SK-N-SH treated with all-trans-retinoic acid at 6 μM for 48 hours (cell line): ENCODE measurements at regions not wholly inside any gene's neighbourhood (a gene's known extent, or its start where the extent isn't known, plus 50 kb on each side); places are given as distances from the start of the nearest gene placed in this dataset.

Experiments
- ATAC-seq: fragments of 200-7000 bp; cut with Tn5 transposase; 3 replicates; pipeline ENCODE4 v1.9.1; 2020; ENCODE audit warnings: mild to moderate bottlenecking, moderate library complexity
- ARNTL ChIP-seq: fragments of 450-650 bp; formaldehyde crosslinking; IDR thresholded peaks from 2 replicates; pipeline ENCODE4 v1.5.0; 2020; ENCODE audit warnings: low read depth, mild to moderate bottlenecking, moderate library complexity, borderline replicate concordance
- BACH2 ChIP-seq: fragments of 250-450 bp; sonication (Bioruptor Pico); IDR thresholded peaks from 2 replicates; pipeline ENCODE4 v1.9.0; 2021; ENCODE audit warnings: mild to moderate bottlenecking, borderline replicate concordance
- CREB5 ChIP-seq: fragments of 250-450 bp; sonication (Bioruptor Pico); IDR thresholded peaks from 2 replicates; pipeline ENCODE4 v1.5.1; 2020; ENCODE audit warnings: low read depth, mild to moderate bottlenecking, moderate library complexity
- CSDC2 ChIP-seq: fragments of 250-450 bp; sonication (Bioruptor Pico); IDR thresholded peaks from 2 replicates; pipeline ENCODE4 v1.5.0; 2020; ENCODE audit warnings: mild to moderate bottlenecking, moderate library complexity
- CSRNP3 ChIP-seq: fragments of 250-450 bp; sonication (Bioruptor Pico); IDR thresholded peaks from 2 replicates; pipeline ENCODE4 v1.5.1; 2021; ENCODE audit warnings: mild to moderate bottlenecking, moderate library complexity
- ESRRG ChIP-seq: fragments of 250-450 bp; sonication (Bioruptor Pico); IDR thresholded peaks from 2 replicates; pipeline ENCODE4 v1.6.1; 2021; ENCODE audit warnings: mild to moderate bottlenecking
- ISL1 ChIP-seq: fragments of 250-450 bp; sonication (Bioruptor Pico); IDR thresholded peaks from 2 replicates; pipeline ENCODE4 v2.1.2; 2022; ENCODE audit warnings: mild to moderate bottlenecking, moderate library complexity
- OSR1 ChIP-seq: fragments of 250-450 bp; sonication (Bioruptor Pico); IDR thresholded peaks from 2 replicates; pipeline ENCODE4 v1.8.0; 2022; ENCODE audit warnings: moderate library complexity, mild to moderate bottlenecking, inconsistent platforms
- POU6F1 ChIP-seq: fragments of 250-450 bp; sonication (Bioruptor Pico); IDR thresholded peaks from 2 replicates; pipeline ENCODE4 v1.8.0; 2021; ENCODE audit warnings: low read depth, mild to moderate bottlenecking, moderate library complexity, borderline replicate concordance
- PPARA ChIP-seq: fragments of 250-450 bp; sonication (Bioruptor Pico); IDR thresholded peaks from 2 replicates; pipeline ENCODE4 v1.5.0; 2020; ENCODE audit warnings: mild to moderate bottlenecking, borderline replicate concordance
- RARB ChIP-seq: fragments of 250-450 bp; sonication (Bioruptor Pico); IDR thresholded peaks from 2 replicates; pipeline ENCODE4 v1.8.0; 2021; ENCODE audit warnings: mild to moderate bottlenecking, moderate library complexity
- SNAI2 ChIP-seq: fragments of 250-450 bp; sonication (Bioruptor Pico); IDR thresholded peaks from 2 replicates; pipeline ENCODE4 v1.5.0; 2020; ENCODE audit warnings: mild to moderate bottlenecking, moderate library complexity
- TCF4 ChIP-seq: fragments of 250-450 bp; sonication (Bioruptor Pico); IDR thresholded peaks from 2 replicates; pipeline ENCODE4 v1.8.0; 2021; ENCODE audit warnings: mild to moderate bottlenecking, moderate library complexity, borderline replicate concordance
- TOX ChIP-seq: fragments of 250-450 bp; sonication (Bioruptor Pico); IDR thresholded peaks from 2 replicates; pipeline ENCODE4 v1.8.0; 2021; ENCODE audit warnings: mild to moderate bottlenecking, moderate library complexity, borderline replicate concordance
- ZC3H10 ChIP-seq: fragments of 250-450 bp; sonication (Bioruptor Pico); IDR thresholded peaks from 2 replicates; pipeline ENCODE4 v1.5.1; 2021; ENCODE audit warnings: mild to moderate bottlenecking, moderate library complexity
- ZFP3 ChIP-seq: fragments of 250-450 bp; sonication (Bioruptor Pico); IDR thresholded peaks from 2 replicates; pipeline ENCODE4 v1.5.0; 2020; ENCODE audit warnings: mild to moderate bottlenecking, moderate library complexity
- ZFP30 ChIP-seq: fragments of 450-650 bp; formaldehyde crosslinking; IDR thresholded peaks from 2 replicates; pipeline ENCODE4 v1.5.0; 2022; ENCODE audit warnings: mild to moderate bottlenecking, moderate library complexity
- ZNF70 ChIP-seq: fragments of 450-650 bp; formaldehyde crosslinking; IDR thresholded peaks from 2 replicates; pipeline ENCODE4 v1.5.0; 2020; ENCODE audit warnings: mild to moderate bottlenecking, moderate library complexity
- ZNF8 ChIP-seq: fragments of 450-650 bp; formaldehyde crosslinking; IDR thresholded peaks from 2 replicates; pipeline ENCODE4 v1.5.0; 2020; ENCODE audit warnings: mild to moderate bottlenecking, moderate library complexity
- TF ChIP-seq, protein P1 (sequence below): fragments of 250-450 bp; sonication (Bioruptor Pico); IDR thresholded peaks from 2 replicates; pipeline ENCODE4 v1.5.0; 2020; ENCODE audit warnings: mild to moderate bottlenecking, moderate library complexity
- TF ChIP-seq, protein P2 (sequence below): fragments of 250-450 bp; sonication (Bioruptor Pico); IDR thresholded peaks from 2 replicates; pipeline ENCODE4 v1.8.0; 2020; ENCODE audit warnings: mild to moderate bottlenecking, moderate library complexity, borderline replicate concordance

DNA sequence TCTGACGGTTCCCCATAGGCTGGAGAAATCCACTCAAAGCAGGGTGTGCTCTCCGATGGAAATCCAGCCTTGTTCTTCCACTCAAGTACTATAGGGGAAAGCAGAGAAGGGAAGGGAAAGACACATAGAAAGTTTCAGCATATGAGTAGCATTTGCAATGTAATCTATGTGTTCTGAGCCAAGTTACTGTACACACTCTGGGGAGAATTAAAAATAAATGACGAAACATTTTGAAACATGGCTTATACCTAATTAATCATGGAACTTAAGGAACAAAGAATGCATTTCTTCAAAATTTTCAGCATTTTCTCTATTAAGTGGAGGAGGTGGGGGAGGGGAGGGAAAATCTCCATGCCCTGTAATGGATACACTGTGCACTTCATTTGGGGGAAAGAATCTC, 198.1 kb upstream of the HABP2 start:
- no peak for TF ChIP-seq TCF4
- TF ChIP-seq ZFP30 (CRISPR knock-in tag) = no peak
- TF ChIP-seq BACH2 = no peak
- TF ChIP-seq, protein P1, sequence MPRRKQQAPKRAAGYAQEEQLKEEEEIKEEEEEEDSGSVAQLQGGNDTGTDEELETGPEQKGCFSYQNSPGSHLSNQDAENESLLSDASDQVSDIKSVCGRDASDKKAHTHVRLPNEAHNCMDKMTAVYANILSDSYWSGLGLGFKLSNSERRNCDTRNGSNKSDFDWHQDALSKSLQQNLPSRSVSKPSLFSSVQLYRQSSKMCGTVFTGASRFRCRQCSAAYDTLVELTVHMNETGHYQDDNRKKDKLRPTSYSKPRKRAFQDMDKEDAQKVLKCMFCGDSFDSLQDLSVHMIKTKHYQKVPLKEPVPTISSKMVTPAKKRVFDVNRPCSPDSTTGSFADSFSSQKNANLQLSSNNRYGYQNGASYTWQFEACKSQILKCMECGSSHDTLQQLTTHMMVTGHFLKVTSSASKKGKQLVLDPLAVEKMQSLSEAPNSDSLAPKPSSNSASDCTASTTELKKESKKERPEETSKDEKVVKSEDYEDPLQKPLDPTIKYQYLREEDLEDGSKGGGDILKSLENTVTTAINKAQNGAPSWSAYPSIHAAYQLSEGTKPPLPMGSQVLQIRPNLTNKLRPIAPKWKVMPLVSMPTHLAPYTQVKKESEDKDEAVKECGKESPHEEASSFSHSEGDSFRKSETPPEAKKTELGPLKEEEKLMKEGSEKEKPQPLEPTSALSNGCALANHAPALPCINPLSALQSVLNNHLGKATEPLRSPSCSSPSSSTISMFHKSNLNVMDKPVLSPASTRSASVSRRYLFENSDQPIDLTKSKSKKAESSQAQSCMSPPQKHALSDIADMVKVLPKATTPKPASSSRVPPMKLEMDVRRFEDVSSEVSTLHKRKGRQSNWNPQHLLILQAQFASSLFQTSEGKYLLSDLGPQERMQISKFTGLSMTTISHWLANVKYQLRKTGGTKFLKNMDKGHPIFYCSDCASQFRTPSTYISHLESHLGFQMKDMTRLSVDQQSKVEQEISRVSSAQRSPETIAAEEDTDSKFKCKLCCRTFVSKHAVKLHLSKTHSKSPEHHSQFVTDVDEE (CRISPR knock-in tag) = no peak
- TF ChIP-seq RARB (CRISPR knock-in tag) = no peak
- no peak for TF ChIP-seq CSDC2 (CRISPR knock-in tag)
- TF ChIP-seq ZNF70 = no peak
- no peak for TF ChIP-seq POU6F1 (CRISPR knock-in tag)
- no peak for TF ChIP-seq OSR1 (CRISPR knock-in tag)
- TF ChIP-seq ZNF8 (CRISPR knock-in tag) = no peak
- no peak for TF ChIP-seq ARNTL (CRISPR knock-in tag)
- ATAC-seq = no peak

DNA sequence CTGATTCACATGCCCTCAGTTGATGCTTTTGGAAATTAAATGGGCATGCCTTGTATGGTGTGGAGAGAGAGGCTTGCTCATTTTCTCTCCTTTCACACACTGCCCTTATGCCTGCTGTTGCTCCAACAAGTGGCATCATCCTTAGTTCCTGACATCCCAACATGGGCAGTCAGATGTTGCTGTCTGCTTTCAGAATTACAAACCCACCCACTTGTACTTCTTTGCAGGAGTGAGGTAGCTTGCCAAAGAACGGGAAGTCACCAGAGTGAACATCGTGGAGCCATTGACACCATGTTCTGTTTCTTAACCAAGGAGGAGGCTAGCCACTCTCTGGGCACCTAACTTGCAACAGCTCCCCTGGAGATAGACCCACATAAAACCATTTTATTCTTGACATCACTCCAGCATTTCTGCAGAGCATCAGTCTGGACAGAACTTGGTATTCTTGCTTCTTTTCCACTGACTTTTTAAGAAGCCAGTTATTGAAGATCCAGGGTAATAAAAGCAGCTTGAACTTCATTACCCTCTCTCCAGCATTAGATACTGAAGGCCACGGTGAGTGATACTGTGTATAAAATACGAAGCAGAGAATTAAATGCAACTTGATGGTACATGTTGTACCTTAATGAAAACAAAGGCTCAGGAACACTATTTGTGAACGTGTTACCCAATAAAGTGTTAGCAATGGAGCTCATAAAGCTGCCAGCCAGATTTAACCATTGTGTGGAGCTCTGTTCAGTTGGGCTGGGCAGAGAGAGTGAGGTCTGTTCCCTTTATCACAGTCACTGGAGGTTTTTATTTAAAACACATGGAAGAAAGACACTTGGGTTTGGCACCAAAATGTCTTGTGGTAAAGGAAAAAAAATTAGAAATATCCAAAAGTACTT, 195.8 kb upstream of the HABP2 start:
- ATAC-seq = no peak
- TF ChIP-seq POU6F1 (CRISPR knock-in tag) (no peak), ZC3H10 (CRISPR knock-in tag) (no peak), SNAI2 (CRISPR knock-in tag) (no peak), CSRNP3 (no peak), CSDC2 (CRISPR knock-in tag) (no peak), ISL1 (CRISPR knock-in tag) (no peak), ZFP3 (no peak), TCF4 (no peak), OSR1 (CRISPR knock-in tag) (no peak), TOX (CRISPR knock-in tag) (no peak), BACH2 (no peak), ARNTL (CRISPR knock-in tag) (no peak), ZNF8 (CRISPR knock-in tag) (no peak)
- TF ChIP-seq, protein P2, sequence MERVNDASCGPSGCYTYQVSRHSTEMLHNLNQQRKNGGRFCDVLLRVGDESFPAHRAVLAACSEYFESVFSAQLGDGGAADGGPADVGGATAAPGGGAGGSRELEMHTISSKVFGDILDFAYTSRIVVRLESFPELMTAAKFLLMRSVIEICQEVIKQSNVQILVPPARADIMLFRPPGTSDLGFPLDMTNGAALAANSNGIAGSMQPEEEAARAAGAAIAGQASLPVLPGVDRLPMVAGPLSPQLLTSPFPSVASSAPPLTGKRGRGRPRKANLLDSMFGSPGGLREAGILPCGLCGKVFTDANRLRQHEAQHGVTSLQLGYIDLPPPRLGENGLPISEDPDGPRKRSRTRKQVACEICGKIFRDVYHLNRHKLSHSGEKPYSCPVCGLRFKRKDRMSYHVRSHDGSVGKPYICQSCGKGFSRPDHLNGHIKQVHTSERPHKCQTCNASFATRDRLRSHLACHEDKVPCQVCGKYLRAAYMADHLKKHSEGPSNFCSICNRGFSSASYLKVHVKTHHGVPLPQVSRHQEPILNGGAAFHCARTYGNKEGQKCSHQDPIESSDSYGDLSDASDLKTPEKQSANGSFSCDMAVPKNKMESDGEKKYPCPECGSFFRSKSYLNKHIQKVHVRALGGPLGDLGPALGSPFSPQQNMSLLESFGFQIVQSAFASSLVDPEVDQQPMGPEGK (CRISPR knock-in tag) = no peak

- ATAC-seq = no peak
Measured at GRCh38 chr10:113357681-113358300, 195.1 kb upstream of the HABP2 start.

More at GRCh38 chr10:113357681-113358300, 195.1 kb upstream of the HABP2 start:
- TF ChIP-seq ESRRG = no peak
- no peak for TF ChIP-seq RARB (CRISPR knock-in tag)
- no peak for TF ChIP-seq ZNF8 (CRISPR knock-in tag)
- no peak for TF ChIP-seq ARNTL (CRISPR knock-in tag)
- no peak for TF ChIP-seq ISL1 (CRISPR knock-in tag)
- TF ChIP-seq POU6F1 (CRISPR knock-in tag) = no peak
- TF ChIP-seq CSRNP3 = no peak
- no peak for TF ChIP-seq TCF4
- no peak for TF ChIP-seq ZFP3
- no peak for TF ChIP-seq CREB5
- no peak for TF ChIP-seq ZC3H10 (CRISPR knock-in tag)
- no peak for TF ChIP-seq PPARA
